ENCODE measurements at regions not wholly inside any gene's neighbourhood (a gene's known extent, or its start where the extent isn't known, plus 50 kb on each side); places are given as distances from the start of the nearest gene placed in this dataset.

GRCh38 chr5:101948615-101949014, 347.5 kb downstream of the SLCO4C1 start:
- Mint-ChIP-seq H3K27me3 (ENCODE audit: unreplicated experiment) (no peaks in the 10 kb centered on the region), H3K9me3 (ENCODE audit: unreplicated experiment) (no peaks in the 10 kb centered on the region), H3K4me1 (ENCODE audit: low read depth, unreplicated experiment) (no peaks in the 10 kb centered on the region), H3K36me3 (ENCODE audit: unreplicated experiment) (no peaks in the 10 kb centered on the region), H3K27ac (ENCODE audit: unreplicated experiment) (no peak overlapping the region), H3K4me3 (ENCODE audit: unreplicated experiment) (no peak overlapping the region)
- no peak for TF ChIP-seq CTCF (IDR thresholded peaks at IDR 0.05; ENCODE audit: partially characterized antibody, unreplicated experiment)
- DNase-seq: no peak

- Mint-ChIP-seq H3K4me3 (ENCODE audit: unreplicated experiment) (no peak overlapping the region), H3K27ac (ENCODE audit: unreplicated experiment) (no peak overlapping the region), H3K27me3 (ENCODE audit: unreplicated experiment) (no peaks in the 10 kb centered on the region), H3K4me1 (ENCODE audit: low read depth, unreplicated experiment) (no peaks in the 10 kb centered on the region), H3K9me3 (ENCODE audit: unreplicated experiment) (no peaks in the 10 kb centered on the region), H3K36me3 (ENCODE audit: unreplicated experiment) (no peaks in the 10 kb centered on the region)
- no peak for DNase-seq
- TF ChIP-seq CTCF (IDR thresholded peaks at IDR 0.05; ENCODE audit: partially characterized antibody, unreplicated experiment): no peak
Observed at GRCh38 chr5:101943784-101944183, 352.3 kb downstream of the SLCO4C1 start.

GRCh38 chr5:101942321-101942882, 353.7 kb downstream of the SLCO4C1 start:
- Mint-ChIP-seq H3K4me1 (ENCODE audit: low read depth, unreplicated experiment) (no peaks in the 10 kb centered on the region), H3K9me3 (ENCODE audit: unreplicated experiment) (no peaks in the 10 kb centered on the region), H3K27me3 (ENCODE audit: unreplicated experiment) (no peaks in the 10 kb centered on the region), H3K27ac (ENCODE audit: unreplicated experiment) (no peak overlapping the region), H3K4me3 (ENCODE audit: unreplicated experiment) (no peak overlapping the region), H3K36me3 (ENCODE audit: unreplicated experiment) (no peaks in the 10 kb centered on the region)
- TF ChIP-seq CTCF (IDR thresholded peaks at IDR 0.05; ENCODE audit: partially characterized antibody, unreplicated experiment): peak; percentile 52
- DNase-seq: no peak

- no peaks in the 10 kb centered on the region for H3K36me3 Mint-ChIP-seq (ENCODE audit: unreplicated experiment)
- no peaks in the 10 kb centered on the region for H3K4me1 Mint-ChIP-seq (ENCODE audit: low read depth, unreplicated experiment)
- H3K4me3 Mint-ChIP-seq (ENCODE audit: unreplicated experiment): no peak overlapping the region
- no peak for TF ChIP-seq CTCF (IDR thresholded peaks at IDR 0.05; ENCODE audit: partially characterized antibody, unreplicated experiment)
- no peaks in the 10 kb centered on the region for H3K27me3 Mint-ChIP-seq (ENCODE audit: unreplicated experiment)
- no peak for DNase-seq
- H3K9me3 Mint-ChIP-seq (ENCODE audit: unreplicated experiment): no peaks in the 10 kb centered on the region
- no peak overlapping the region for H3K27ac Mint-ChIP-seq (ENCODE audit: unreplicated experiment)
Observed at GRCh38 chr5:101937041-101937440, 359.0 kb downstream of the SLCO4C1 start.

- H3K9me3 Mint-ChIP-seq (ENCODE audit: unreplicated experiment): no peaks in the 10 kb centered on the region
- no peaks in the 10 kb centered on the region for H3K36me3 Mint-ChIP-seq (ENCODE audit: unreplicated experiment)
- no peak for TF ChIP-seq CTCF (IDR thresholded peaks at IDR 0.05; ENCODE audit: partially characterized antibody, unreplicated experiment)
- no peak overlapping the region for H3K27ac Mint-ChIP-seq (ENCODE audit: unreplicated experiment)
- no peaks in the 10 kb centered on the region for H3K27me3 Mint-ChIP-seq (ENCODE audit: unreplicated experiment)
- H3K4me3 Mint-ChIP-seq (ENCODE audit: unreplicated experiment): no peak overlapping the region
- no peak for DNase-seq
- no peaks in the 10 kb centered on the region for H3K4me1 Mint-ChIP-seq (ENCODE audit: low read depth, unreplicated experiment)
Observed at GRCh38 chr5:101935086-101935485, 361.0 kb downstream of the SLCO4C1 start.

Data from glutamatergic neuron (in vitro differentiated cells).